ENCODE measurements at regions not wholly inside any gene's neighbourhood (a gene's known extent, or its start where the extent isn't known, plus 50 kb on each side); places are given as distances from the start of the nearest gene placed in this dataset.
A peak's percentile ranks its signal among the peaks of the same experiment; 100 is the strongest.

DNA sequence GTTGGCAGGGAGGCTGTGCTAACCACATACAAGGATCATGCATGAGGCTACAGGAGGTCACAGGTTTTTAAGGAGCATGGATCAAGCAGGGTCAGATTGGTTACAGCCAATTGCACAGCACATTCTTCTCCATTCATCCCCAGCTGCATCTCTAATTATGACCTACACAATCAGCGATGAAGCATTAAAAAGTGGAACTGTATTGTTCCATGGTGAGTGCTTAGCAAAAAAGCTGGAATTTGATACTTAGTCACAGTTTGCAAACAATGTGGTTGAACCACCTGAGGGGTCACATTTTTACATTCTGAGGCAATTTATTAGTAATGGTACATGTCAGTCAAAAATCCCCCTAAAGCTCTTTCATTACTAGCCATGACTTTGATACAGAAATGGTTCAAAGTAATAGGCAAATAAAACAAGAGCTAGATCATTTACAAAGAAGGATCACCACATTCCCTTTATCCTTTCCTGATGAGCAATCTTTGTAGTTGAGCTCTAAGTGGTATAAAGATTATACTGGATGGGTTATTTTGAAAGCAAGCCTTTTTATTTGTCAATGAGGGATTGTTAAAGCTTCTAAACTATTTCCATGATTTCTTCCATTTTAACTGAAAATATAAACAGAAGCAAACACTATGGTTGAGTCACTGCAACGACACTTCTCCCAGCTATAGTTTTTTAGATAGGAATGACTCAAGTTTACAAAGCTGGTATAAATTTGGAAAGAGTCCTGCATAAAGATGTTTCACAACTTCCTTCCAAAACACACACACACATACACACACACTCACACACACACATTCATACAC is 217.8 kb upstream of the SEMA3A start:
- DNase-seq (ENCODE audit: low read depth in 2 of 2): peak in 1 of 2 donors; percentile 54

DNA sequence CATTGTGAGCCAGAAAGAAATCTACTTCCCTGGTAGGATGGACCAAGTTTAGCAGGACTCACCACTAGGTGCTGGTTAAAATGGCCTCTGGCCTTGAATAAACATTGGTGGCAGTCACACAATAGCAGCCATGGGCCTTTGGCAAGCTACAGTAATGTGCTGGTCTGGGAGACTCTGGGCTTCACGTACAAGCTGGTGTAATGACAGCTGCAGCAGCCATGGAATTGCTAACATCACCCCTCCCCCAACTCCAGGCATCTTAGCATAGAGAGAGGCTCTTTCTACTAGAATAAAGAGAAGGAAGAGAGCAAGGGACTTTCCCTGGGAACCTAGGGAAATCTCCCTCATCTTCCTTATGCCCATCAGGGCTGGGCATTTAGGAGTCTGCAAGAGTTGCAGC is 205.1 kb upstream of the SEMA3A start:
- DNase-seq (ENCODE audit: low read depth in 2 of 2): no peak

GRCh38 chr7:84394219-84394618 is 199.6 kb upstream of the SEMA3A start:
- DNase-seq (ENCODE audit: low read depth in 2 of 2): no peak

DNA sequence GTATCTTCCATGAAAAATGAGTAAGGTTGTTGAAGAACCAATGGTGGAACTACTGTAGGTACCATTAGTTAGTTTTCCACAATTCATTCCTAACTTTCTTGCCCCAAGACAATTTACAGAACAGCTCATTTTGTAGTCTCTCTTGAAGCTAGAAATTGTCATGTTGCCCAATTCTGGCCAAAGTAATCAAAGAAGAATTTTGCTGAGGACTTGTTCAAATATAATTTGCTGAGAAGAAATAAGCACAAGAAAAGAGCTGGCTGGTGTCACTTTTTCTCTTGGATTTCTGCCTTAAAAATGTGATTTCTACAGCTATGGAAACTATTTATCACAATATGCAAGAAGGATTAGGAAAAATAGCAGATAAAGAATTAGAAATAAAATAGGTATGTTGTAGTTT is 199.2 kb upstream of the SEMA3A start:
- DNase-seq (ENCODE audit: low read depth in 2 of 2): no peak

DNA sequence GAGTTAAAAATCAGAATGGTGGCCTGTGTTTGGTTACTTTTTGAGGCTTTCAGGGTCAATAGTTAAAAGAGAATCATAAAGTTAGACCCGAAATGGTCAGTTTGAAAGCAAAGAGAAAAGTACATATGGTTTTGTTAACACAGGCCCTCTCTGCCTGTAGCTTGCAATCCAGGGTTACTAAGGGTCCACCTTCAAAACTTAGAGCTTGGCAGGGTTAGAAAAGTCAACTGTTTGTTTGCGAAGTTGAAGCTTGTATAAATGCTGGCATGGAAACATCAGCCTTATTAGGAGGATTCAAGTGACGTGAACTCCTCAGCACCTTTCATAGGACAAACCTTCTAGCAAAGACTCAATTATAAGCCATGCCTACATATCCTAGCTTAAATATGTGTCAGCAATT is 196.3 kb upstream of the SEMA3A start:
- no peak for DNase-seq (ENCODE audit: low read depth in 2 of 2)

- DNase-seq (ENCODE audit: low read depth in 2 of 2): no peak
These were observed 194.7 kb upstream of the SEMA3A start for GRCh38 chr7:84389242-84389641.

DNA sequence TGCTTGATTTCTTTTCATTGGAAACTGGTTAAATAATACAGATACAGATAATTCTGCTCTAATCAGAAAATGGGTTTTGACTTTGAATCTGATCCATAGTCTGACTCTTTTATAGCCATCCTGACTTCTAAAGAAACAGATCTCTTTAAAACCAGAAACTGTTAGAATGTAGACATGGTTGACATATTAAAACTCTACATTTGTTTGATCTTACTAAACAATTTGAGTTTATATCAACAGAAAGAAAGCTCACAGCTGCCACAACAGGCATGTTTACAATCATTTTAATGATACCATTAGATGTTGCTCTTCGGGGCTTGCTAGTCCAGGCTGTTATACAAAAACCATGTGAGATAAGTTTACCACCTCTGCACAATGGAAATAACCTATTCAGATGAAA is 193.0 kb upstream of the SEMA3A start:
- DNase-seq (ENCODE audit: low read depth in 2 of 2): no peak

GRCh38 chr7:84384417-84384816 is 189.8 kb upstream of the SEMA3A start:
- DNase-seq (ENCODE audit: low read depth in 2 of 2): peak in 1 of 2 donors; percentile 0

- no peak for DNase-seq (ENCODE audit: low read depth in 2 of 2)
These were observed 184.9 kb upstream of the SEMA3A start for GRCh38 chr7:84379446-84379845.

GRCh38 chr7:84372712-84373111 is 178.1 kb upstream of the SEMA3A start:
- DNase-seq (ENCODE audit: low read depth in 2 of 2): no peak

- no peak for DNase-seq (ENCODE audit: low read depth in 2 of 2)
These were observed 177.6 kb upstream of the SEMA3A start for GRCh38 chr7:84372155-84372621.

DNA sequence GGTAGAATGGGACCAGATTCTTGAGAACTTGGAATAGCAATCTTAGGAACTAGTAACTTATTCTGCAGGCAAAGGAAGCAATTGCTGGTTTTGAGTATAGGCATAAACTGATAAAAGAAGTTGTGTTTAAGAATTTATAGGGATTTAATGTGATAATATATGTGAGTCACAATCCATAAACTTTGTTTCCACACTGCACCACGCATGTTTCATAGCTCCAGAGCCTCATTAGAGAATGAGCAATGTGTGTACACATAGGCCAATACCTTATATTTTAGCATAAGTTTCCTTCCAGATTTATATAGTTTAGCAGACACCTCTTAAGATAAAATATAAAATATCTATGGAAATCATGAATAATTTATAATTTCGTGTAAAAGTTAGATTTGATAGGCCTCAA is 175.5 kb upstream of the SEMA3A start:
- no peak for DNase-seq (ENCODE audit: low read depth in 2 of 2)

DNA sequence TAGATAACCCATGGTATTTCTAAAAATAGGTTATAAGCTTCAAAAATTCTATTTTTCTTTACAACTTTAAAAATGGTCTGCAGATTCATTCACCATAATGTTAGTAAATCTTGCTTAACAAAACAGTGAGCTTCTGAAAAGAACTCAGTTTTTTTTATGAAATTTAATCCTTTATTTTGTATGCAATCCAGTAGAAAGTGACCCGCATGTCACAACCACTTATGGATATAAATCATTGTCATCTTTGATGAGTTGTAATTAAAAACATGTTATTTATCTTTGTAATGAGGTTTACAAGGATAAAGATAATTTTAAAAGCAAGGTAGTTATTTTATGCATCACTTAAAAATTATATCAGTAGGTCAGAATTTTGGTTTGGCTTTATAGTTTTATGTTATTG is 173.5 kb upstream of the SEMA3A start:
- DNase-seq (ENCODE audit: low read depth in 2 of 2): no peak

- DNase-seq (ENCODE audit: low read depth in 2 of 2): no peak
These were observed 170.1 kb upstream of the SEMA3A start for GRCh38 chr7:84364708-84365107.

DNA sequence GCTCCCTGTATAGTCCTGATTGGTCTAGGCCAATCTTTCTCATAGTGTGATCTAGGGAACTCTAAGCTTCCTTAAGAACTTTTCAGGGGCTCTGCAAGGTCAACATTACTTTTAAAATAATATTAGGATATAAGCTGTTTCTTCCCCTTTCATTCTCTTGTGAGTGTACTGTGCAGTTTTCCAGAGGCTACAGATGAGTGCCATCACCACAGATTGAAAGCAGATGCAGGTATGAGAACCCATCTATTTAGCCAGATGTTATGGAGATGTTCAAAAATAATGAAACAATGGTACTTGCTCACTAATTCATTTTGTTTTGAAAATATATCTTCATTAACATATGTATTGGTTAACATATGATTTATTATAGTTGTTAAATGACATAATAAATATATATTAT is 169.2 kb upstream of the SEMA3A start:
- no peak for DNase-seq (ENCODE audit: low read depth in 2 of 2)

DNA sequence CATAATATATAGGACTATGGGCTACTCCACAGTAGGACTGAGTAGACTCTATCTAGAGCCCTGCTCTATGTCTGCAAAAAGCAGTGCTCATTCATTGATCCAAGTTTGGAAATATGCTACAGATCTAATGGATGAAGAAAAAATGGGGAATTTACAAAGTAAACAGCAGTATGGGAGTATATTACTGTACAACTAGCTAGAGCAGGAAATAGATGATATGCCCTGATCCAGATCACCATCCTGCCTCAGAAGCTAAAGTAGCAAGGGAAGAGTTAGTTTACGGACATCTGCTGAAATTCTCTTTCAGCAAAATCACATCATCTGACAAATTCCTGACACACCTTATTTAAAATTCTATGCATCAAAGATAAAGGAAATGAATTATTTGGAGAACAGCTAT is 168.2 kb upstream of the SEMA3A start:
- no peak for DNase-seq (ENCODE audit: low read depth in 2 of 2)

- no peak for DNase-seq (ENCODE audit: low read depth in 2 of 2)
These were observed 167.8 kb upstream of the SEMA3A start for GRCh38 chr7:84362360-84362759.

DNA sequence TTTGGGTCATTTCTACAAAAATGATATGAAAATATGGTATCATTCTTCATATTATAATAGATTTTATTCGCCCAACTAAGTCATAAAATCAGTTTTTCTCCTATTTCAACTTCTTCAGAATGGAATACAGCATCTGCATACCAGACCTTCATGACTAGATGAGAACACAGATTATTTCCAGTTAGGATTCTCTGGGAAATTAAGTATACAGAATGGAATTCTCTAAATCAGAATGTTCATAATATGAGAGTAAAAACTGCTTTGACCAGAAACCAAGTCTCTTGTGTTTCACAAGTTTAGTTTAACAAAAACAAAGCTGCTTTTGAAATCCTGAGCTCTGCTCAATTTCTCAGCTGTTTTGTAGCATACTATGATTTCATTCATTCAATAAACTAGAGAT is 160.3 kb upstream of the SEMA3A start:
- DNase-seq (ENCODE audit: low read depth in 2 of 2): no peak

GRCh38 chr7:84354030-84354429 is 159.4 kb upstream of the SEMA3A start:
- DNase-seq (ENCODE audit: low read depth in 2 of 2): no peak

GRCh38 chr7:84339306-84339705 is 144.7 kb upstream of the SEMA3A start:
- no peak for DNase-seq (ENCODE audit: low read depth in 2 of 2)

GRCh38 chr7:84337429-84337828 is 142.8 kb upstream of the SEMA3A start:
- DNase-seq (ENCODE audit: low read depth in 2 of 2): no peak

DNA sequence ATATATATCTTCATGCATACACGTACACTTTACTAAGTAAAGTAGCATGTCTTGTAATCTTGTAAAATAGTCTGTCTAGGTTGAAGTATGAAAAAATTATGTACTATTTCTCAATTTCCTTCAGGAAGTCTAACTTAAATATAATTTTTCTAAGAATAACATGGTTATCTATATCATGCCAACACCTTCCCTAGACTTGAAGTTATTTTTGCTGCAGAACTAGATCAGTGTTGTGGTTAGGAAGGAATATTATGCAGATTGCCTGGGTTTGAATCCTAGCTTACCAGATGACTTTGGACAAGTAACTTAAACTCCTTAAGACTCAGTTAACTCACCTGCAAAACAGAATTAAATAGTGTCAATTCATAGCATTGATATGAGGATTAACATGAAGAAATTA is 142.2 kb upstream of the SEMA3A start:
- DNase-seq (ENCODE audit: low read depth in 2 of 2): no peak

DNA sequence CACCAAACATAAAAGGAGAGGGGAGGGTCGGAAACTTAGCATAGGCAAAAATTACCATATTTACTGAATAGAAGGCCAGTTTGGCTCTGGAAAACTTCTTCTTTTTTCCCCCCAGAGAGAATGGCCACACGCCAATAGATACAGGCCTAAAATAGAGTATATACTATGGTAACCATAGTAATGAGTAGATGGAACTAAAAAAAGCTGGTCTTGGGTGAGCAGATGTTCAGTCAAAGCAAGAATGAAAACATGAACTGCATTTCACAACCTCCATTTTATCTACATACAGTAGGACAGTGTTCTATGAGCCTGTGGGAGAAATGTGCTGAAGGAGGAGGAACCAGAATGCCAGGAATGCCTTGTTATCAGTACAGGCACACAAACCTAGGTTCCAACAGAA is 141.7 kb upstream of the SEMA3A start:
- no peak for DNase-seq (ENCODE audit: low read depth in 2 of 2)

- no peak for DNase-seq (ENCODE audit: low read depth in 2 of 2)
These were observed 137.0 kb upstream of the SEMA3A start for GRCh38 chr7:84331616-84332015.
